NCI-H1694 treated with DMSO at 0.1 percent for 48 hours (cell line): ENCODE measurements at regions not wholly inside any gene's neighbourhood (a gene's known extent, or its start where the extent isn't known, plus 50 kb on each side); places are given as distances from the start of the nearest gene placed in this dataset.
A peak's percentile ranks its signal among the peaks of the same experiment; 100 is the strongest.

Experiments used
- DNase-seq: peaks from one replicate; lab custom pipeline; 2025; lab: John Stamatoyannopoulos, UW

GRCh38 chr12:59230334-59230733 lies 310.0 kb upstream of the LRIG3 start:
- DNase-seq: no peak

GRCh38 chr12:59219148-59219547 lies 298.8 kb upstream of the LRIG3 start:
- DNase-seq: no peak

- DNase-seq: no peak
Observed at GRCh38 chr12:59196989-59197388, 276.7 kb upstream of the LRIG3 start.

GRCh38 chr12:59194794-59195193 lies 274.5 kb upstream of the LRIG3 start:
- DNase-seq: no peak

GRCh38 chr12:59193476-59194050 lies 273.3 kb upstream of the LRIG3 start:
- DNase-seq: no peak

GRCh38 chr12:59191372-59191771 lies 271.1 kb upstream of the LRIG3 start:
- no peak for DNase-seq

- DNase-seq: no peak
Observed at GRCh38 chr12:59186451-59186850, 266.1 kb upstream of the LRIG3 start.

GRCh38 chr12:59185295-59185694 lies 265.0 kb upstream of the LRIG3 start:
- no peak for DNase-seq

- no peak for DNase-seq
Observed at GRCh38 chr12:59182658-59183455, 262.6 kb upstream of the LRIG3 start.

GRCh38 chr12:59182191-59182590 lies 261.9 kb upstream of the LRIG3 start:
- DNase-seq: no peak

- DNase-seq: no peak
Observed at GRCh38 chr12:59181196-59181777, 261.0 kb upstream of the LRIG3 start.

GRCh38 chr12:59179231-59179630 lies 258.9 kb upstream of the LRIG3 start:
- no peak for DNase-seq

GRCh38 chr12:59173695-59174094 lies 253.4 kb upstream of the LRIG3 start:
- DNase-seq: no peak

GRCh38 chr12:59168647-59169046 lies 248.3 kb upstream of the LRIG3 start:
- DNase-seq: peak; percentile 41

- no peak for DNase-seq
Observed at GRCh38 chr12:59166457-59166856, 246.2 kb upstream of the LRIG3 start.

GRCh38 chr12:59164991-59165718 lies 244.9 kb upstream of the LRIG3 start:
- peak; percentile 42 for DNase-seq

GRCh38 chr12:59164226-59164625 lies 243.9 kb upstream of the LRIG3 start:
- DNase-seq: no peak

GRCh38 chr12:59158681-59159080 lies 238.4 kb upstream of the LRIG3 start:
- no peak for DNase-seq

GRCh38 chr12:59158066-59158465 lies 237.8 kb upstream of the LRIG3 start:
- no peak for DNase-seq

GRCh38 chr12:59155448-59155847 lies 235.1 kb upstream of the LRIG3 start:
- DNase-seq: no peak

GRCh38 chr12:59151243-59151642 lies 230.9 kb upstream of the LRIG3 start:
- no peak for DNase-seq

GRCh38 chr12:59149995-59150642 lies 229.8 kb upstream of the LRIG3 start:
- peak; percentile 71 for DNase-seq
